NT2/D1 (cell line): ENCODE measurements at regions not wholly inside any gene's neighbourhood (a gene's known extent, or its start where the extent isn't known, plus 50 kb on each side); places are given as distances from the start of the nearest gene placed in this dataset.

ENCODE experiments used
- DNase-seq: peaks from one replicate; pipeline ENCODE4 v3.0.0-alpha.2; 2011; ENCODE audit warnings: low read depth, low spot score
- H3K27me3 ChIP-seq: 2 replicates; pipeline ENCODE4 v1.6.0; 2011; ENCODE audit warnings: mild to moderate bottlenecking; ENCODE audit not compliant: insufficient read length, insufficient read depth
- H3K36me3 ChIP-seq: 2 replicates; pipeline ENCODE4 v1.6.1; 2011; ENCODE audit warnings: mild to moderate bottlenecking, low read length, mixed read lengths; ENCODE audit not compliant: insufficient read depth, insufficient read length
- H3K4me1 ChIP-seq: 2 replicates; pipeline ENCODE4 v1.5.1; 2011; ENCODE audit not compliant: insufficient read depth, insufficient read length
- H3K4me3 ChIP-seq: 2 replicates; pipeline ENCODE4 v1.5.1; 2011; ENCODE audit warnings: low read depth; ENCODE audit not compliant: insufficient read length
- H3K9ac ChIP-seq: 2 replicates; pipeline ENCODE4 v1.6.0; 2011; ENCODE audit warnings: low read depth; ENCODE audit not compliant: insufficient read length
- H3K9me3 ChIP-seq: 2 replicates; pipeline ENCODE4 v1.5.1; 2011; ENCODE audit warnings: mild to moderate bottlenecking, low read length; ENCODE audit not compliant: insufficient read depth
- SUZ12 ChIP-seq: IDR thresholded peaks from 2 replicates; pipeline ENCODE4 v1.6.1; 2011; ENCODE audit not compliant: insufficient read length, insufficient read depth; ENCODE audit errors: extremely low read depth
- YY1 ChIP-seq: IDR thresholded peaks from 2 replicates; pipeline ENCODE4 v1.6.1; 2011; ENCODE audit not compliant: insufficient read length, insufficient read depth
- ZNF274 ChIP-seq: IDR thresholded peaks from 2 replicates; pipeline ENCODE4 v1.6.1; 2011; ENCODE audit warnings: mild to moderate bottlenecking, low read depth, low read length

DNA sequence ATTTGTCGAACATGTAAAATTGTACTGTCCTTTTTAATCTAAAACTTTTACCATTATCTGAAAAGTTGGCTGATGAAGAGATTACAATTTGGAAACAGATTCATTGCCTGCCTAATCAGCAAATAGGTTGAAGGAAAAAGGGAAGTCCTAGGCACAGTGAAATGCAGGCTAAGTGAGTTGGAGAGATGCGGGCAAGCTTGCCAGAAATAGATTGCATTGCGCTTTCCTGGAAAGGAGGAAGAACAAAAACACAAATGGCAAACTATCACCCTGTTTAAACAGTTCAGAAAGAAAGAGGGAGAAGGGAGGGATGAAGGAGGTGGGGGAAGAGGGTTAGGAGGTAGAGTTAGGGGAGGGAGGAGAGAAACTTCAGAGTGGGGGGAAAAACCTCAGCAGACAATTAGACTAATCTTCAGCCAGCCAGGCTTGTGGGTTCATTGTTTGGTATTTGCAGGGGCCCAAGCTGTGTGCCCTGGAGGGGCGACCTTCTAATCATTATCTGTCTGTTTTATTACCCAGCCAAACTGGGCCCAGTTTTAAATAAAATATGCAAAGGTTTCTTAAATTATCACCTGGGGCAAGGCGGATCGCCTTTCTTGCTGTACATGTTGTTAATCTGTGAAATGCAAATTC lies 465.2 kb downstream of the TFAP2B start:
- no peaks in the 10 kb centered on the region for H3K27me3 ChIP-seq
- H3K4me3 ChIP-seq = no peak overlapping the region
- TF ChIP-seq SUZ12 (no peak), ZNF274 (no peak), YY1 (no peak)
- no peak for DNase-seq
- H3K36me3 ChIP-seq = no peaks in the 10 kb centered on the region
- no peaks in the 10 kb centered on the region for H3K9me3 ChIP-seq
- no peaks in the 10 kb centered on the region for H3K4me1 ChIP-seq
- H3K9ac ChIP-seq = no peak overlapping the region

DNA sequence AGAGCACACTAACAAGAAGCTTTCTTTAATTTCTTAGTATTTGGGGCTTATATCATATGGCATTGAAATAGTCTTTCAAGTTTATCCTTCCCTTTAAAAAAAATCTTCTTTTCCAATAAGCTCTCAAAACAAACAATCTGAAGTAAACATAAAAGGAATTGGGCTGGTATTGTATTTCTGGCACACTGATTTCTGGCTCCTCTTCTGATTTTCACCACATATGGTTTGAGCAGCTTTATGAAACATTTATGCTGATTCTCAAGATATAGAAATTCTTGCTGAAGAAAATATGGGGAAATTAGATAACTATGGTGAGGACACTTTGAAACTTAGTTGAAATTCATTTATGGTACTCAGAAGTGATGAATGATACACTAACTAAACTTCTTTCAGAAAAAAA lies 467.2 kb downstream of the TFAP2B start:
- no peaks in the 10 kb centered on the region for H3K9me3 ChIP-seq
- no peak for DNase-seq
- no peaks in the 10 kb centered on the region for H3K36me3 ChIP-seq
- H3K27me3 ChIP-seq = no peaks in the 10 kb centered on the region
- H3K4me1 ChIP-seq = no peaks in the 10 kb centered on the region
- no peak overlapping the region for H3K4me3 ChIP-seq
- TF ChIP-seq SUZ12 (no peak), ZNF274 (no peak), YY1 (no peak)
- H3K9ac ChIP-seq = no peak overlapping the region

DNA sequence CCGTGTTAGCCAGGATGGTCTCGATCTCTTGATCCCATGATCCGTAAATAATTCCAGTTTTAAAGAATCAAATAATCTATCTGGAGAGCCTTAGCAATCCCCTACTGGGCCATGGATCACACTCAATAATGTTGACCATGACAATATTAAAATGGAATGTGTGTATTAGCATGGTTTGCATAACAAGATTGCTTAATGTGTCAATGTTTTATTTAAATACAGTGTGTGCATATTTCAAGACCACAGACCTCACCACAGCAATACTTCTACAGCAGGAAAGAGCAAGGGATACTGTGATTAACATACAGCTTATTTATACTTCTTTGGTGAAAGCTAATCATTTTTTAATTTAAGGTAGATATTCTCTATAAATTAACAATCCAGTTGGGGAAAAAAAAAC lies 470.4 kb downstream of the TFAP2B start:
- H3K9me3 ChIP-seq = no peaks in the 10 kb centered on the region
- DNase-seq = no peak
- no peak overlapping the region for H3K4me3 ChIP-seq
- no peak overlapping the region for H3K9ac ChIP-seq
- H3K4me1 ChIP-seq = no peaks in the 10 kb centered on the region
- H3K36me3 ChIP-seq = no peaks in the 10 kb centered on the region
- no peaks in the 10 kb centered on the region for H3K27me3 ChIP-seq
- no peak for TF ChIP-seq SUZ12
- TF ChIP-seq ZNF274 = no peak
- no peak for TF ChIP-seq YY1

DNA sequence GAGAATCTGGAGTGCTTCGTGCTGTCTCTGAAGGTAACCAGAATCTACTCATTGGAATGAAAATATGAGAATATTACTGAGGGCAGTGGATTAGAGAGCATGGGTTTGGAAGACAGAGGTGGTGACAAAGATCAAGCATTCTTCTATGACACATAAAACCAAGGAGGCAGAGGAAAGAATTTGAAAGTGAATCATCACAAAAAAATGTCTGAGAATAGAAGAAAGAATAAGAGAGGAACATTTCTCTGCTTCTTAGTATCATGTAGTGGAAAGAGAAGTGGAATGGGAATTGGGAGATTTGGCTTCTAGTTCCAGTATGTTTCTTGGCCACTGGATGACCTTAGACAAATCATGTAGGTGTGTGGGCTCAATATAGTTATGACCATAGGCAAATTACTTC lies 474.0 kb downstream of the TFAP2B start:
- DNase-seq = no peak
- H3K27me3 ChIP-seq = no peaks in the 10 kb centered on the region
- no peaks in the 10 kb centered on the region for H3K4me1 ChIP-seq
- H3K9me3 ChIP-seq = no peaks in the 10 kb centered on the region
- no peaks in the 10 kb centered on the region for H3K36me3 ChIP-seq
- no peak overlapping the region for H3K9ac ChIP-seq
- TF ChIP-seq YY1 (no peak), ZNF274 (no peak), SUZ12 (no peak)
- no peak overlapping the region for H3K4me3 ChIP-seq

DNA sequence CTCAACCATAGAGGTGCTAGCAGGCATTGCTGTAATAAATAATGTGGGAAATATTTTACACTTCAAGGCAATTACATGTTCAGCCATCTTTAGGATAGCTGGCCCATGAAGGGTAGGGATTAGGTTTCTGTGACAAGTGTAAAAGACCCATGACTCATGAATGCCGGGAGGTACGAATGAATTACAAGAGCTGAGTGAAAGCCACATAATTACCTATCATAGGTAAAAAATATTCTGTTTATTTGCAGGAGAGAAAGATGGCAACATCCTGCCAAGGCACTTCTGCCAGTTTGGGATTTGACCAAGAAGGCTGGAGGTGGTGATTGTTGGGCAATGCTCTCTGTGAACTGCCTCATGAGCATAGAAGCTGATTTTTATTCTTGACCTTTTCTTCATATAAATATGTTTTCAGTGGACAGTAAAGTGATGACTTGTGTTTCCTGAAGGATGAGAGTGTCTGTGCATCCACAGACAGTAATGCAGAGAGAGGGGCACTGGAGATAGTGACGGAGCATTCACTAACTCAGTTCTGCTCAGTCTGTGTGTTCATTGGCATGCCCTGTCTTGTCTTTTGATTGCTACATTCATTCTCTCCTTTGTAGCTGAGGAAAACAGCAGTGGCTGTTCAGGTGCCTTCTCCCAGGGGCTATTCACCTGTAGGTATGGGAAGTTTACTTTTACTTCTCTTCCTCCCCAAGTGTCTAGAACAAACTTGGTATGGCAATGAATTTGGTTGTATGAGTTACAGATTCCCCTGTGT lies 481.1 kb downstream of the TFAP2B start:
- no peak for DNase-seq
- no peaks in the 10 kb centered on the region for H3K9me3 ChIP-seq
- H3K9ac ChIP-seq = no peak overlapping the region
- TF ChIP-seq ZNF274 (no peak), YY1 (no peak), SUZ12 (no peak)
- no peaks in the 10 kb centered on the region for H3K27me3 ChIP-seq
- H3K36me3 ChIP-seq = no peaks in the 10 kb centered on the region
- H3K4me3 ChIP-seq = no peak overlapping the region
- no peaks in the 10 kb centered on the region for H3K4me1 ChIP-seq

DNA sequence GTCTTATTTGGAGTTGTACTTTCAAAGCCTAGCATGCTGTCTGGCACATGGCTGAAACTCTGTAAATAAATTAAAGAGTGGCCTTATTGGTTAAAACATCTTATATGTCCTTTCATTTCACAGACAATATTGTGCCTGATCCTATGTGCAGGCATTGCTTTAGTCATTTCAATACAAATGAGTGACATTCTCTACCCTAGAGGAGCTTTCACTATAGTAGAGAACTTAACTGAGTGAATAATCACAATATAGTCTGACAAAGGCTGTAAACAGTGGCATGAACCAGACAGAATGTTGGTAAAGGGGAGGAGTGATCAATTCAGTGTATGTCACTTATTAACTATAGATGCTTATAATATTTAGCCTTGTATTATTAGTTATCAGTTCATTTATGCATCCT lies 481.8 kb downstream of the TFAP2B start:
- Histone ChIP-seq H3K36me3 (no peaks in the 10 kb centered on the region), H3K9me3 (no peaks in the 10 kb centered on the region), H3K27me3 (no peaks in the 10 kb centered on the region), H3K4me3 (no peak overlapping the region), H3K4me1 (no peaks in the 10 kb centered on the region), H3K9ac (no peak overlapping the region)
- DNase-seq = no peak
- TF ChIP-seq SUZ12 = no peak
- TF ChIP-seq ZNF274 = no peak
- TF ChIP-seq YY1 = no peak

DNA sequence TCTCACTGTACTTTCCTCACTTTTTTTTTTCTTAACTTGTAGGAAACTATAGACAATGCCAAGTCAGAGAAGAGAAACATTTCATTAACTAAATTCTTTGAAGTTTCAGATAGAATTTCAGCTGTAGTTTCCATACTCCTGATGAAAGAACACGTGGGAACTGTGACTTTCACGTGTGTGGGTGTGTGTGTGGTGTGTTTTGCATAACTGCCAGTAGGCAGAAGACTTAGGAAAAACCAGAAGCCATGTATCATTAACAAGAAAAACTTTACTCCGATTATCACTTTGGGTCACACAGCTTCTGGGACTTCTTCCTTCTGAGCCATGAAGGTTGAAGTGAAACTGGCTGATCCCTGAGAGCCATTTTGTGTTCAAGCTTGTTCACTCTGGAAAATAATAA lies 483.3 kb downstream of the TFAP2B start:
- Histone ChIP-seq H3K4me1 (no peaks in the 10 kb centered on the region), H3K4me3 (no peak overlapping the region), H3K9me3 (no peaks in the 10 kb centered on the region), H3K27me3 (no peaks in the 10 kb centered on the region), H3K36me3 (no peaks in the 10 kb centered on the region), H3K9ac (no peak overlapping the region)
- no peak for DNase-seq
- TF ChIP-seq YY1 (no peak), SUZ12 (no peak), ZNF274 (no peak)

DNA sequence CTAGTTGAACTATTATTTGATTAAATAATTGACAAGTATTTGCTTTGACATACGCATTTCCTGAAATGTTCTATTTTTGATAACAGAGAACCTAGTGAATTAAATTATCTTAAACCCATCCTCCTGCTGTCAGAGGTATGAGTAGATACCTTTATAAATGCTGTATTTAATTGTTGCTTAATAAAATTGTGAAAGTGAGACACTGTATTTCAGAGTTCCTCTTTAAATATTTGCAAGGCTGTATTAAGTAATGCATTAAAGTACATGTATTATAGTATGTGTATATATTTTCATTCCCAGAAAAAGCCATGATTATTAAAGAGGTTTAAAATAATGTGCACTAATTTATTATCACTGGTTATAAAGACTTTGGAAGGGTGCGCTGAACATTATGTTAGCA lies 483.8 kb downstream of the TFAP2B start:
- Histone ChIP-seq H3K4me3 (no peak overlapping the region), H3K4me1 (no peaks in the 10 kb centered on the region), H3K9me3 (no peaks in the 10 kb centered on the region), H3K9ac (no peak overlapping the region), H3K36me3 (no peaks in the 10 kb centered on the region), H3K27me3 (no peaks in the 10 kb centered on the region)
- DNase-seq = no peak
- TF ChIP-seq YY1 (no peak), SUZ12 (no peak), ZNF274 (no peak)
